Skeletal muscle tissue (tissue), 3 donors: ENCODE measurements at regions not wholly inside any gene's neighbourhood (a gene's known extent, or its start where the extent isn't known, plus 50 kb on each side); places are given as distances from the start of the nearest gene placed in this dataset.

Source experiments
- H3K27ac ChIP-seq: one replicate; pipeline ENCODE4 v1.7.0; 2013; ENCODE audit warnings: mild to moderate bottlenecking, low read depth, low read length, inconsistent platforms
- H3K27me3 ChIP-seq, 3 donors: one replicate each; pipeline ENCODE4 v1.7.0; 2013; ENCODE audit warnings: low read length in 3 of 3; ENCODE audit not compliant: control insufficient read depth in 3 of 3, insufficient read depth in 3 of 3
- H3K36me3 ChIP-seq, 3 donors: one replicate each; pipeline ENCODE4 v1.7.0; 2013; ENCODE audit warnings: low read length in 3 of 3; ENCODE audit not compliant: control insufficient read depth in 3 of 3, insufficient read depth in 3 of 3
- H3K4me1 ChIP-seq, 3 donors: one replicate each; pipeline ENCODE4 v1.7.0; 2013; ENCODE audit warnings: low read length in 3 of 3, mild to moderate bottlenecking in 3 of 3; ENCODE audit not compliant: control insufficient read depth in 3 of 3, insufficient read depth in 3 of 3
- H3K4me3 ChIP-seq, 3 donors: one replicate each; pipeline ENCODE4 v1.7.0; 2013; ENCODE audit warnings: low read length in 3 of 3
- H3K9ac ChIP-seq, 3 donors: one replicate each; pipeline ENCODE4 v1.7.0; 2013; ENCODE audit warnings: low read length in 3 of 3, mild to moderate bottlenecking in 3 of 3, moderate library complexity in 2 of 3, low read depth in 1 of 3
- H3K9me3 ChIP-seq, 3 donors: one replicate each; pipeline ENCODE4 v1.7.0; 2013; ENCODE audit warnings: low read length in 3 of 3; ENCODE audit not compliant: control insufficient read depth in 3 of 3
- donor health status: Osteomylitis.

DNA sequence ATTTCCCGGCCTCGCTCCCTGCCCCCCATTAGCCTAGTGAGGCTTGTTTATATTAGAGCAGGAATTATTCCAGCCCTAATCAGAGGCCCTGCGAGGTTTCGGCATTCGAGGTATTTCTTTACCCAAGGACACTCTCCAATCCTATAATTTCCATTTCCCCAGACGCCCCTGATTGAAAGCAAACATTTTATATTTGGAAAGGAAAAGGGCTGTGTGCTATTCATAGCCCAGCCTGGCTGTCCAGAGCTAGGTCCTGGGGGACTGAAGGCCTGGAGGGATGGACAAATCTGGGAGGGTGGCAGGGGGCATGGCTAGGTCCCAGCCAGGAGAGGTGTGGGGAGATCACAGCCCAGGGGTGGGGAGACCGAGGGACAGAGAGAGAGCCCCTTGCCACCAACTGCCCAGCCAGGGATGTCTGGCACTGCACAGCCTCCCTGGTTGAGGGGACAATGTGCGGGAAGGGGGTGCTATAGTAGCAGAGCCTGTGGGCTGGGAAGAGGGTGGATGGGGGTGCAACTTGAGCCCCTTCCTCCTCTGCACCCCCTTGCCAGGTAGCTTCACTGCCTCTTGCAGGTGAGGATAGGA is 125.1 kb downstream of the BARX1 start:
- Histone ChIP-seq H3K4me3 (no peak overlapping the region), H3K9ac (no peak overlapping the region), H3K9me3 (peaks cover 0 to 3% (median 0%) of the 10 kb centered on the region in 3 donors), H3K4me1 (no peaks in the 10 kb centered on the region), H3K36me3 (no peaks in the 10 kb centered on the region), H3K27ac (no peak overlapping the region), H3K27me3 (peaks cover 12 to 25% (median 25%) of the 10 kb centered on the region in 3 donors)

GRCh38 chr9:93829271-93830011 is 125.7 kb downstream of the BARX1 start:
- Histone ChIP-seq H3K4me1 (no peaks in the 10 kb centered on the region), H3K4me3 (no peak overlapping the region), H3K27ac (no peak overlapping the region), H3K36me3 (no peaks in the 10 kb centered on the region), H3K9ac (no peak overlapping the region), H3K27me3 (peaks cover 12 to 28% (median 26%) of the 10 kb centered on the region in 3 donors), H3K9me3 (peaks cover 0 to 3% (median 0%) of the 10 kb centered on the region in 3 donors)

- peaks cover 0 to 2% (median 0%) of the 10 kb centered on the region in 3 donors for H3K9me3 ChIP-seq
- H3K27ac ChIP-seq, result no peak overlapping the region
- no peaks in the 10 kb centered on the region for H3K4me1 ChIP-seq
- no peak overlapping the region for H3K9ac ChIP-seq
- H3K4me3 ChIP-seq, result no peak overlapping the region
- peaks cover 12 to 30% (median 28%) of the 10 kb centered on the region in 3 donors for H3K27me3 ChIP-seq
- no peaks in the 10 kb centered on the region for H3K36me3 ChIP-seq
Measured at GRCh38 chr9:93828331-93829097, 126.6 kb downstream of the BARX1 start.

DNA sequence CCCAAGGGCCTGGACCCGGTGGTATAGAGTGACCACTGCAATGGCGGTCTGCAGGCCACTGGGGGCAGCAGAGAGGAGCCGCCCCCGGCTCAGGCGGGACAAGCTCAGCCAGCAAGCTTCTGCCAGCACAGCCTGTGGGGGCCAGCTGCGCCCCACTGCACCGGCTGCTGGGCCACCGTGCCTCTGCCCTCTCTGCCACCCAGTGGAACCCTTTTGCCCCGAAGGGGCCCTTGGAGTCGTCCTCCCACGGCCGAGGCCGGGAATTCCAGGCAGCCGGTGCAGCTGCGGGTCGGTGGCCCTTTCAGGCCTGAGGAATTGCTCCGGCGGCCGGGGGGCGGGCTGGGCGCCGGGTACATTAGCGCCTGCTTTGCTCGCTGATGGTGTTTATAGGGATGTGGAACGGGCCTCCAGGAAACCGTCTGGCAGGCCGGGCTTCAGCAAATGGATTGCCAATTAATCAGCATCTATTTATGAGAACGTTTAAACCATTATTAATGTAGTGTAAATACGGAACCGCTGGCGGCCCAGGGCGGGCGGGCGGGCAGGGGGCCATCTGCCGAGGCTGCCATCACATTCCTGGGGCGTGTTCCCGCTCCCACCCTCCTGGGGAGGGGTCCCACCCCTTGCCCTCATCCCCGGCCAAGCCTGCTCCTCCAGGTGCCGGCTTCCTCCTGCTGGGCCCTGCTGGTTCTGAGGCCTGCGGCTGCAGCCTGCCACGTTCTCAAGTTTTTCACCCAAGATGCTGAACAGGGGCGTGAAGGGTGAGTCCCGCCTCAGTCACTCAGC is 127.4 kb downstream of the BARX1 start:
- Histone ChIP-seq H3K27ac (no peak overlapping the region), H3K4me3 (peak overlapping the region; percentile 60 to 71 (median 61)), H3K27me3 (peaks cover 12 to 30% (median 30%) of the 10 kb centered on the region in 3 donors), H3K9me3 (no peaks in the 10 kb centered on the region), H3K9ac (peak overlapping the region in 2 of 3 donors; percentile 45 to 57), H3K4me1 (no peaks in the 10 kb centered on the region), H3K36me3 (no peaks in the 10 kb centered on the region)

GRCh38 chr9:93826905-93827544 is 128.1 kb downstream of the BARX1 start:
- Histone ChIP-seq H3K4me3 (peak overlapping the region in 1 of 3 donors; percentile 61), H3K9me3 (no peaks in the 10 kb centered on the region), H3K36me3 (no peaks in the 10 kb centered on the region), H3K4me1 (no peaks in the 10 kb centered on the region), H3K27ac (no peak overlapping the region), H3K27me3 (peaks cover 12 to 32% (median 30%) of the 10 kb centered on the region in 3 donors), H3K9ac (peak overlapping the region in 2 of 3 donors; percentile 45 to 57)

DNA sequence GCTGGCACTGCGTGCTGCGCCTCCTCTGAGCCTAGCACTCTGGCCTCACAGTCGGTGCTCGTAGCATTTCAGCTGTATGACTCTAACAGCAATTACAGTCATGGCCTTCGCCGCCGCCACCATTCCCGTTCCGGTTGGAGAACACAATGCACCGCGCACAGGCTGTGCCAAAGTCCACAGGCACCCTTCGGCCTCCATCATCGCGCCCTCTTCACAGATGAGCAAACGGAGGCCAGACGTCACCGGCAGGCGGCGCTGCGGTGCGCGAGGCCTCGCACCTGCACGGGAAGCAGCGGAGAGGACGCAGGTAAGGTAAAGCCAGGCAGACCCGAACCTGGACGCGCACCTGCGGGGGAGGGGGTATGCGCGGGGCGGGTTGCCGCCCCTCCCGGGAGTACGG is 128.9 kb downstream of the BARX1 start:
- Histone ChIP-seq H3K9ac (no peak overlapping the region), H3K4me3 (no peak overlapping the region), H3K4me1 (no peaks in the 10 kb centered on the region), H3K27me3 (peaks cover 12 to 37% (median 32%) of the 10 kb centered on the region in 3 donors), H3K36me3 (no peaks in the 10 kb centered on the region), H3K9me3 (no peaks in the 10 kb centered on the region), H3K27ac (no peak overlapping the region)

- no peak overlapping the region for H3K27ac ChIP-seq
- peaks cover 15 to 42% (median 39%) of the 10 kb centered on the region in 3 donors for H3K27me3 ChIP-seq
- no peaks in the 10 kb centered on the region for H3K9me3 ChIP-seq
- no peak overlapping the region for H3K4me3 ChIP-seq
- H3K9ac ChIP-seq, result no peak overlapping the region
- H3K4me1 ChIP-seq, result no peaks in the 10 kb centered on the region
- H3K36me3 ChIP-seq, result no peaks in the 10 kb centered on the region
Measured at GRCh38 chr9:93825348-93826115, 129.6 kb downstream of the BARX1 start.

GRCh38 chr9:93824386-93825294 is 130.5 kb downstream of the BARX1 start:
- Histone ChIP-seq H3K27ac (no peak overlapping the region), H3K9ac (no peak overlapping the region), H3K27me3 (peaks cover 15 to 51% (median 48%) of the 10 kb centered on the region in 3 donors), H3K36me3 (no peaks in the 10 kb centered on the region), H3K4me1 (no peaks in the 10 kb centered on the region), H3K4me3 (no peak overlapping the region), H3K9me3 (no peaks in the 10 kb centered on the region)
